ENCODE measurements at regions not wholly inside any gene's neighbourhood (a gene's known extent, or its start where the extent isn't known, plus 50 kb on each side); places are given as distances from the start of the nearest gene placed in this dataset.

DNA sequence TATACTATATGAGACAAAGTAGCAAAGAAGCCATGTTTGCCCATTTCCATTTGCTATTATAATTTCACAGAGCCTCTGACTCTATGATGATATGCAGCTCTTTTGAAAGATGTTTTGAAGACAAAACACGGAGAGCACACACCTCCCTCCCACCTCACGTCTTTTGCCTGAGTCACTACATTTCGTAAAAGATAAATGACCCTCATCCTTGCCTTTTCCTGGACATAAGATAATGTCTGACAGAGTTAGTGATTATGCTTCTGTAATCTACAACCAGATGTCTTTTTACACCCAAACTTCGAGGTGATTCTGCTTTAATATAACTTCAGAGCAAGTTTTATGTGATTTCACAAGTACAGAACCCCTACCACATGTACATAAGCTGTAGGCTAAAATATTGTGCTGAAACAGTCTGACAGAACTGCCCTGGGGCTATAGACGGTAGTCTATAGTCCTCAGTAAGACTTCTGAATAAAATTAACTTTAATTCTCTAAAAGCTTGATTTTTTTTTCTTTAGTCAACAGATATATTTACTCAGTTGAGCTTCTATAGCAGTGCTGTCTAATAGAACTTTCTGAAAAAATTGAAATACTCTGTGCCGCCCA is 99.9 kb downstream of the CD200R1L start:
- intact Hi-C loops (cut with DNase I) = no loop called here

GRCh38 chr3:112745567-112746248 is 101.0 kb downstream of the CD200R1L start:
- DNase-seq (no peak), ATAC-seq (no peak)
- H3K27ac ChIP-seq = no peak overlapping the region
- intact Hi-C loops (cut with DNase I) = no loop called here
- no peaks in the 10 kb centered on the region for H3K27me3 ChIP-seq (ENCODE audit: low read depth)
- peaks cover 4% of the 10 kb centered on the region for H3K4me1 ChIP-seq
- H3K4me3 ChIP-seq = no peak overlapping the region
- H3K9me3 ChIP-seq = no peaks in the 10 kb centered on the region
- H3K36me3 ChIP-seq = no peaks in the 10 kb centered on the region
- TF ChIP-seq, protein P1, sequence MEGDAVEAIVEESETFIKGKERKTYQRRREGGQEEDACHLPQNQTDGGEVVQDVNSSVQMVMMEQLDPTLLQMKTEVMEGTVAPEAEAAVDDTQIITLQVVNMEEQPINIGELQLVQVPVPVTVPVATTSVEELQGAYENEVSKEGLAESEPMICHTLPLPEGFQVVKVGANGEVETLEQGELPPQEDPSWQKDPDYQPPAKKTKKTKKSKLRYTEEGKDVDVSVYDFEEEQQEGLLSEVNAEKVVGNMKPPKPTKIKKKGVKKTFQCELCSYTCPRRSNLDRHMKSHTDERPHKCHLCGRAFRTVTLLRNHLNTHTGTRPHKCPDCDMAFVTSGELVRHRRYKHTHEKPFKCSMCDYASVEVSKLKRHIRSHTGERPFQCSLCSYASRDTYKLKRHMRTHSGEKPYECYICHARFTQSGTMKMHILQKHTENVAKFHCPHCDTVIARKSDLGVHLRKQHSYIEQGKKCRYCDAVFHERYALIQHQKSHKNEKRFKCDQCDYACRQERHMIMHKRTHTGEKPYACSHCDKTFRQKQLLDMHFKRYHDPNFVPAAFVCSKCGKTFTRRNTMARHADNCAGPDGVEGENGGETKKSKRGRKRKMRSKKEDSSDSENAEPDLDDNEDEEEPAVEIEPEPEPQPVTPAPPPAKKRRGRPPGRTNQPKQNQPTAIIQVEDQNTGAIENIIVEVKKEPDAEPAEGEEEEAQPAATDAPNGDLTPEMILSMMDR (IDR thresholded peaks at IDR 0.05) = no peak

More for the DNA sequence above, 99.9 kb downstream of the CD200R1L start:
- H3K4me1 ChIP-seq = peaks cover 4% of the 10 kb centered on the region
- H3K9me3 ChIP-seq = no peaks in the 10 kb centered on the region
- TF ChIP-seq, protein P1 (IDR thresholded peaks at IDR 0.05) = no peak
- ATAC-seq = no peak
- no peak for DNase-seq
- H3K27me3 ChIP-seq (ENCODE audit: low read depth) = no peaks in the 10 kb centered on the region
- H3K4me3 ChIP-seq = no peak overlapping the region
- H3K27ac ChIP-seq = no peak overlapping the region
- H3K36me3 ChIP-seq = no peaks in the 10 kb centered on the region

DNA sequence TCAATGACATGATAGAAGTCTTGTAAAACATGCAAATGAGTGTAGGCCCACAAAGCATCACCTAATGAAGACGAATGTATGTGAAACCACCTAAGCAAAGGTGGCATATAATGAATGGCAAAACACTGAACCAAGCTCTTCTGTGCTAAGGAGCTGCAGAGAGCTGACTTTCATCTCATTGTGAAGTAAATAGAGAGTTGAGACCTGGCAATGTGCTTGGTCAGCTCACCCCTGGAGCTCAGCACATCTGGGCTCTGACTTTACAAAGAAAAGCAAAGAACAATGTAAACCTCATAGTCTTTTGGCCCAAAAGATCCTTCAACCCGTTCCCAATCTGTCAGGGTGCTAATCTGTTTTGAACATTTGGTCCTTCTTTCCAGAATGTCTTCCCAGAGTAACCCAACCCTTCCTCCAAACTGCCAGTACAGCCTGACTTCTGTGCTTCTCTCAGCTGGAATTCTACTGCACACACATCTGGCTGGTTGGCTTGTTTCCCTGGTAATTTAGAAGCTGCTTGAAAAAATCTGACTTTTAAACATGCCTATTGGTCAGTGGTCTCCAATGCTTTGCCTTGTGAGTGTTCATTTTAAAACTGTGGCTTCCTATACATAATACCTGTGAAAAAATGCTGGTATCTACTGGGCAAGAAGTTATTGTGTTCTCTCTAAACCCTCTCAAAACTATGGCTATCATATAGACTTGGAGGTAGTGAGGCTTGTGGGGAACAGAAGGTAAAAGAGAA is 101.7 kb downstream of the CD200R1L start:
- peaks cover 4% of the 10 kb centered on the region for H3K4me1 ChIP-seq
- ATAC-seq (no peak), DNase-seq (no peak)
- no peak overlapping the region for H3K27ac ChIP-seq
- no peaks in the 10 kb centered on the region for H3K9me3 ChIP-seq
- H3K4me3 ChIP-seq = no peak overlapping the region
- intact Hi-C loops (cut with DNase I) = no loop called here
- TF ChIP-seq, protein P1 (IDR thresholded peaks at IDR 0.05) = no peak
- H3K36me3 ChIP-seq = no peaks in the 10 kb centered on the region
- no peaks in the 10 kb centered on the region for H3K27me3 ChIP-seq (ENCODE audit: low read depth)

DNA sequence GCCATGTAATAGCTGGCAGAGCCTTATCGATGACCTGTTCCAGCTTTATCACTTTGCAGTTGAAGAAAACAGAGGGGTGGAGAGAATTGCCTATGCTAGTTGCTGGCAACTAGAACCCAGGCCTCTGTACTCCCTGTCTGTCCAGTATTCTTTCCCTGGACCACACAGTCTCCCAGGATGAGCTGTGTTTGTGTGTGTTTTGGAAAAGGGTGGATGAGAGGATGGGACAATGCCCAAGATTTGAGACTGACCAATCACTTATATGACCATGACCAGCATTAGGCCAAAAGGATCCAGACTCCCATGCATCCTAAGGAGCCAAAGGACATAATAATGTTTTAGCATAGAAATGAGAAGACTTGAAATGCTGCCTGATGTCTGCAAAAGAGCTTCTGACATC is 102.6 kb downstream of the CD200R1L start:
- no peak for ATAC-seq
- Histone ChIP-seq H3K27ac (no peak overlapping the region), H3K36me3 (no peaks in the 10 kb centered on the region), H3K27me3 (ENCODE audit: low read depth) (no peaks in the 10 kb centered on the region), H3K4me1 (peaks cover 4% of the 10 kb centered on the region), H3K4me3 (no peak overlapping the region), H3K9me3 (no peaks in the 10 kb centered on the region)
- TF ChIP-seq, protein P1 (IDR thresholded peaks at IDR 0.05) = no peak
- intact Hi-C loops (cut with DNase I) = no loop called here
- no peak for DNase-seq

- Histone ChIP-seq H3K4me3 (no peak overlapping the region), H3K27me3 (ENCODE audit: low read depth) (no peaks in the 10 kb centered on the region), H3K4me1 (peaks cover 4% of the 10 kb centered on the region), H3K27ac (no peak overlapping the region), H3K36me3 (no peaks in the 10 kb centered on the region), H3K9me3 (no peaks in the 10 kb centered on the region)
- ATAC-seq (no peak), DNase-seq (no peak)
- TF ChIP-seq, protein P1 (IDR thresholded peaks at IDR 0.05) = no peak
- intact Hi-C loops (cut with DNase I) = no loop called here
Measured at GRCh38 chr3:112742934-112743333, 102.0 kb upstream of the CCDC80 start.
